ENCODE measurements at regions not wholly inside any gene's neighbourhood (a gene's known extent, or its start where the extent isn't known, plus 50 kb on each side); places are given as distances from the start of the nearest gene placed in this dataset.
A peak's percentile ranks its signal among the peaks of the same experiment; 100 is the strongest.

- TF ChIP-seq CTCF (IDR thresholded peaks at IDR 0.05; ENCODE audit: low read depth, low read length, missing control alignments), result no peak
- in situ Hi-C loops (cut with HindIII; ENCODE audit: low sequenced_read_pairs), result no loop called here
- H3K4me3 ChIP-seq (ENCODE audit: low read depth, low read length), result no peak overlapping the region
- no peak for DNase-seq (ENCODE audit: low read depth)
These were observed 545.4 kb upstream of the JAG1 start for GRCh38 chr20:11219192-11219591.

- TF ChIP-seq CTCF (IDR thresholded peaks at IDR 0.05; ENCODE audit: low read depth, low read length, missing control alignments), result no peak
- no peak overlapping the region for H3K4me3 ChIP-seq (ENCODE audit: low read depth, low read length)
- DNase-seq (ENCODE audit: low read depth), result no peak
- in situ Hi-C loops (cut with HindIII; ENCODE audit: low sequenced_read_pairs), result no loop called here
These were observed 547.2 kb upstream of the JAG1 start for GRCh38 chr20:11221046-11221445.

GRCh38 chr20:11222243-11222642 is 548.4 kb upstream of the JAG1 start:
- in situ Hi-C loops (cut with HindIII; ENCODE audit: low sequenced_read_pairs), result no loop called here

GRCh38 chr20:11227602-11228001 is 553.8 kb upstream of the JAG1 start:
- H3K4me3 ChIP-seq (ENCODE audit: low read depth, low read length), result no peak overlapping the region
- no peak for DNase-seq (ENCODE audit: low read depth)
- TF ChIP-seq CTCF (IDR thresholded peaks at IDR 0.05; ENCODE audit: low read depth, low read length, missing control alignments), result no peak
- in situ Hi-C loops (cut with HindIII; ENCODE audit: low sequenced_read_pairs), result no loop called here

More at GRCh38 chr20:11222243-11222642, 548.4 kb upstream of the JAG1 start:
- H3K4me3 ChIP-seq (ENCODE audit: low read depth, low read length), result no peak overlapping the region
- TF ChIP-seq CTCF (IDR thresholded peaks at IDR 0.05; ENCODE audit: low read depth, low read length, missing control alignments), result no peak
- DNase-seq (ENCODE audit: low read depth), result no peak

- no peak for TF ChIP-seq CTCF (IDR thresholded peaks at IDR 0.05; ENCODE audit: low read depth, low read length, missing control alignments)
- peak; percentile 95 for DNase-seq (ENCODE audit: low read depth)
- H3K4me3 ChIP-seq (ENCODE audit: low read depth, low read length), result no peak overlapping the region
- in situ Hi-C loops (cut with HindIII; ENCODE audit: low sequenced_read_pairs), result no loop called here
These were observed 556.0 kb upstream of the JAG1 start for GRCh38 chr20:11229772-11230171.

GRCh38 chr20:11230999-11231398 is 557.2 kb upstream of the JAG1 start:
- no peak for TF ChIP-seq CTCF (IDR thresholded peaks at IDR 0.05; ENCODE audit: low read depth, low read length, missing control alignments)
- in situ Hi-C loops (cut with HindIII; ENCODE audit: low sequenced_read_pairs), result no loop called here
- no peak for DNase-seq (ENCODE audit: low read depth)
- H3K4me3 ChIP-seq (ENCODE audit: low read depth, low read length), result no peak overlapping the region

All from astrocyte of the cerebellum (primary cell).